Tongue (tissue), 1 donor: ENCODE measurements at regions not wholly inside any gene's neighbourhood (a gene's known extent, or its start where the extent isn't known, plus 50 kb on each side); places are given as distances from the start of the nearest gene placed in this dataset.

Source experiments
- DNase-seq: peaks from one replicate; pipeline ENCODE4 v3.0.0-alpha.2; 2015

- DNase-seq = peak; percentile 64
Observed at GRCh38 chr12:107402041-107403022, 283.3 kb upstream of the PWP1 start.

- DNase-seq = no peak
Observed at GRCh38 chr12:107404981-107405380, 280.6 kb upstream of the PWP1 start.

- peak; percentile 58 for DNase-seq
Observed at GRCh38 chr12:107405436-107405835, 280.2 kb upstream of the PWP1 start.

GRCh38 chr12:107406932-107407331 is 278.7 kb upstream of the PWP1 start:
- no peak for DNase-seq

GRCh38 chr12:107411792-107412535 is 273.6 kb upstream of the PWP1 start:
- no peak for DNase-seq

GRCh38 chr12:107415071-107415470 is 270.5 kb upstream of the PWP1 start:
- DNase-seq = no peak

- DNase-seq = peak; percentile 34
Observed at GRCh38 chr12:107415834-107416233, 269.8 kb upstream of the PWP1 start.

GRCh38 chr12:107417004-107417403 is 268.6 kb upstream of the PWP1 start:
- DNase-seq = no peak

- no peak for DNase-seq
Observed at GRCh38 chr12:107418981-107419380, 266.6 kb upstream of the PWP1 start.

- DNase-seq = no peak
Observed at GRCh38 chr12:107423531-107423930, 262.1 kb upstream of the PWP1 start.

- DNase-seq = no peak
Observed at GRCh38 chr12:107429006-107429705, 256.4 kb upstream of the PWP1 start.

GRCh38 chr12:107431942-107432341 is 253.7 kb upstream of the PWP1 start:
- no peak for DNase-seq

- peak; percentile 24 for DNase-seq
Observed at GRCh38 chr12:107435072-107435471, 250.5 kb upstream of the PWP1 start.

GRCh38 chr12:107435520-107435919 is 250.1 kb upstream of the PWP1 start:
- DNase-seq = no peak

- DNase-seq = no peak
Observed at GRCh38 chr12:107436376-107436775, 249.2 kb upstream of the PWP1 start.

- no peak for DNase-seq
Observed at GRCh38 chr12:107436836-107437235, 248.8 kb upstream of the PWP1 start.

- DNase-seq = no peak
Observed at GRCh38 chr12:107437954-107438353, 247.6 kb upstream of the PWP1 start.

GRCh38 chr12:107439026-107439738 is 246.4 kb upstream of the PWP1 start:
- no peak for DNase-seq

GRCh38 chr12:107440606-107441005 is 245.0 kb upstream of the PWP1 start:
- DNase-seq = no peak

- peak; percentile 32 for DNase-seq
Observed at GRCh38 chr12:107441665-107442300, 243.8 kb upstream of the PWP1 start.

- peak; percentile 48 for DNase-seq
Observed at GRCh38 chr12:107442326-107442987, 243.1 kb upstream of the PWP1 start.
